ENCODE measurements at regions not wholly inside any gene's neighbourhood (a gene's known extent, or its start where the extent isn't known, plus 50 kb on each side); places are given as distances from the start of the nearest gene placed in this dataset.

DNA sequence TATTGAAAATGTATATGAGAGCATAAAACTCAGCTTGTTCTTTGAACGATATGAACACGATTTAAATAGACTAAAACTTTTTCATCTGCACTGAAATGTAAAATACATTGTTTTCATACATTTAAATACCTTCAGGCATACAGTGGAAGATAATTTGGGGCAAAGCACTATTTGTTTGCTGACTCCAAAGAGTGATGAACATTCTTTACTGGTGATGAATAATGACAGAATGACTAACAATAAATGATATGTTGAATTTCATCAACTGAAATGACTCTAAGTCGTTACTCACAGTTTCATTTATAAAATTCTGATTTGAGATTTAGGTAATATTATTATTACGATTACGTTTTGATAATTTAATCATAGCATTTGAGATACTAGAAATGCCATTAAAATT is 1160.1 kb downstream of the NLGN4X start:
- H3K9ac ChIP-seq: no peak overlapping the region
- ChIA-PET CTCF (no interaction called here), POLR2A (no interaction called here)
- no peaks in the 10 kb centered on the region for H3K9me2 ChIP-seq
- no peak overlapping the region for H3K4me3 ChIP-seq (ENCODE audit: low read depth in 2 of 2, low read length in 1 of 2)
- H4K20me1 ChIP-seq (ENCODE audit: insufficient read depth): no peaks in the 10 kb centered on the region
- H3K4me1 ChIP-seq (ENCODE audit: control insufficient read depth in 1 of 2, insufficient read depth in 2 of 2, low read depth in 1 of 2, low read length in 1 of 2): no peaks in the 10 kb centered on the region
- no peak overlapping the region for H3K4me2 ChIP-seq
- no peak for DNase-seq
- no peaks in the 10 kb centered on the region for H3F3A ChIP-seq (replicated peaks; ENCODE audit: insufficient read depth)
- H2AFZ ChIP-seq (ENCODE audit: low read depth): no peak overlapping the region
- no peaks in the 10 kb centered on the region for H3K79me2 ChIP-seq (ENCODE audit: insufficient read depth)
- no peak overlapping the region for H3K27ac ChIP-seq (ENCODE audit: low read depth in 2 of 2, low read length in 1 of 2)
- 7% methylated on average over 5 of the region's 5 CpGs for WGBS (ENCODE audit: low lambda C conversion rate)
- TF ChIP-seq FOXM1 (IDR thresholded peaks at IDR 0.05; ENCODE audit: low read depth) (no peak), ELF1 (IDR thresholded peaks at IDR 0.05) (no peak), GATA2 (CRISPR knock-in tag; IDR thresholded peaks at IDR 0.05) (no peak), RCOR1 (IDR thresholded peaks at IDR 0.05; ENCODE audit: low read length) (no peak), JUND (IDR thresholded peaks at IDR 0.05) (no peak), NFIC (IDR thresholded peaks at IDR 0.05; ENCODE audit: borderline replicate concordance) (no peak), SMC3 (IDR thresholded peaks at IDR 0.05; ENCODE audit: low read depth, low read length) (no peak)
- TF ChIP-seq, protein P1, sequence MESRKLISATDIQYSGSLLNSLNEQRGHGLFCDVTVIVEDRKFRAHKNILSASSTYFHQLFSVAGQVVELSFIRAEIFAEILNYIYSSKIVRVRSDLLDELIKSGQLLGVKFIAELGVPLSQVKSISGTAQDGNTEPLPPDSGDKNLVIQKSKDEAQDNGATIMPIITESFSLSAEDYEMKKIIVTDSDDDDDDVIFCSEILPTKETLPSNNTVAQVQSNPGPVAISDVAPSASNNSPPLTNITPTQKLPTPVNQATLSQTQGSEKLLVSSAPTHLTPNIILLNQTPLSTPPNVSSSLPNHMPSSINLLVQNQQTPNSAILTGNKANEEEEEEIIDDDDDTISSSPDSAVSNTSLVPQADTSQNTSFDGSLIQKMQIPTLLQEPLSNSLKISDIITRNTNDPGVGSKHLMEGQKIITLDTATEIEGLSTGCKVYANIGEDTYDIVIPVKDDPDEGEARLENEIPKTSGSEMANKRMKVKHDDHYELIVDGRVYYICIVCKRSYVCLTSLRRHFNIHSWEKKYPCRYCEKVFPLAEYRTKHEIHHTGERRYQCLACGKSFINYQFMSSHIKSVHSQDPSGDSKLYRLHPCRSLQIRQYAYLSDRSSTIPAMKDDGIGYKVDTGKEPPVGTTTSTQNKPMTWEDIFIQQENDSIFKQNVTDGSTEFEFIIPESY (IDR thresholded peaks at IDR 0.05; ENCODE audit: borderline replicate concordance, low read depth): no peak
- no peaks in the 10 kb centered on the region for H3K36me3 ChIP-seq (replicated peaks in 1 of 2; ENCODE audit: control insufficient read depth in 1 of 2, insufficient read depth in 2 of 2, low read length in 1 of 2)
- no peaks in the 10 kb centered on the region for H3K27me3 ChIP-seq (ENCODE audit: insufficient read depth)
- no peaks in the 10 kb centered on the region for H3K9me3 ChIP-seq

DNA sequence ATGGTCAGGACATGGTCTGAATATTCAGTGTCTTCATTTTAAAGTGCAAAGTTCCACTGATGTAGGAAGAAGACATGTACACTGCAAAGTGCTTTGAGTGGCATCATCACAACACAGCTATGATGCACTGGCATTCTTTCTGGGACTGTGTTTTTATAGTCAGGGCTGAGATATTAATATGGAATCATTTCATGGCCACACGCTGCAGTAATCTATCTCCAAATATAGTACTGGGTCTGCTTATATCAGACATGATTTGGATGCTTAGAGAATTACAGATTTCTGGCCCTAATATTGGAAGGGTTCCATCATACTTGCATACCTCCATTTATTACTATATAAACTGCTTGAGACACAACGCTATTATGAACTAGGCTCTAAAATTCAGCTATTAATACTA is 1170.9 kb downstream of the NLGN4X start:
- Histone ChIP-seq H3K4me1 (ENCODE audit: control insufficient read depth in 1 of 2, insufficient read depth in 2 of 2, low read depth in 1 of 2, low read length in 1 of 2) (no peaks in the 10 kb centered on the region), H3K27me3 (ENCODE audit: insufficient read depth) (no peaks in the 10 kb centered on the region), H3K9me3 (no peaks in the 10 kb centered on the region), H2AFZ (ENCODE audit: low read depth) (no peak overlapping the region), H3K27ac (ENCODE audit: low read depth in 2 of 2, low read length in 1 of 2) (no peak overlapping the region), H3K9me2 (0 out of 2 replicates have a peak, but pooled peaks cover 3% of the 10 kb centered on the region), H3K9ac (no peak overlapping the region), H3K79me2 (ENCODE audit: insufficient read depth) (no peaks in the 10 kb centered on the region), H3K36me3 (replicated peaks in 1 of 2; ENCODE audit: control insufficient read depth in 1 of 2, insufficient read depth in 2 of 2, low read length in 1 of 2) (no peaks in the 10 kb centered on the region), H3K4me2 (no peak overlapping the region), H3K4me3 (ENCODE audit: low read depth in 2 of 2, low read length in 1 of 2) (no peak overlapping the region), H3F3A (replicated peaks; ENCODE audit: insufficient read depth) (no peaks in the 10 kb centered on the region), H4K20me1 (ENCODE audit: insufficient read depth) (no peaks in the 10 kb centered on the region)
- TF ChIP-seq, protein P1 (IDR thresholded peaks at IDR 0.05; ENCODE audit: borderline replicate concordance, low read depth): no peak
- TF ChIP-seq, protein P2, sequence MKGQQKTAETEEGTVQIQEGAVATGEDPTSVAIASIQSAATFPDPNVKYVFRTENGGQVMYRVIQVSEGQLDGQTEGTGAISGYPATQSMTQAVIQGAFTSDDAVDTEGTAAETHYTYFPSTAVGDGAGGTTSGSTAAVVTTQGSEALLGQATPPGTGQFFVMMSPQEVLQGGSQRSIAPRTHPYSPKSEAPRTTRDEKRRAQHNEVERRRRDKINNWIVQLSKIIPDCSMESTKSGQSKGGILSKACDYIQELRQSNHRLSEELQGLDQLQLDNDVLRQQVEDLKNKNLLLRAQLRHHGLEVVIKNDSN (IDR thresholded peaks at IDR 0.05; ENCODE audit: borderline replicate concordance, low read depth): no peak
- no peak for TF ChIP-seq ELF1 (IDR thresholded peaks at IDR 0.05)
- TF ChIP-seq CHD2 (IDR thresholded peaks at IDR 0.05; ENCODE audit: low read length, partially characterized antibody): no peak
- TF ChIP-seq, protein P3, sequence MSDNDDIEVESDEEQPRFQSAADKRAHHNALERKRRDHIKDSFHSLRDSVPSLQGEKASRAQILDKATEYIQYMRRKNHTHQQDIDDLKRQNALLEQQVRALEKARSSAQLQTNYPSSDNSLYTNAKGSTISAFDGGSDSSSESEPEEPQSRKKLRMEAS (IDR thresholded peaks at IDR 0.05; ENCODE audit: low read depth): no peak
- no peak for TF ChIP-seq RAD21 (IDR thresholded peaks at IDR 0.05; ENCODE audit: low read length)
- TF ChIP-seq GABPA (IDR thresholded peaks at IDR 0.05; ENCODE audit: low read depth): no peak
- TF ChIP-seq YY1 (IDR thresholded peaks at IDR 0.05; ENCODE audit: low read depth): no peak
- no peak for TF ChIP-seq MXI1 (IDR thresholded peaks at IDR 0.05; ENCODE audit: low read depth, low read length)
- TF ChIP-seq NFIC (IDR thresholded peaks at IDR 0.05; ENCODE audit: borderline replicate concordance): no peak
- TF ChIP-seq TCF12 (IDR thresholded peaks at IDR 0.05): no peak
- no peak for TF ChIP-seq GATA2 (CRISPR knock-in tag; IDR thresholded peaks at IDR 0.05)
- no peak for TF ChIP-seq MEF2A (IDR thresholded peaks at IDR 0.05; ENCODE audit: borderline replicate concordance, low read depth)
- TF ChIP-seq, protein P4, sequence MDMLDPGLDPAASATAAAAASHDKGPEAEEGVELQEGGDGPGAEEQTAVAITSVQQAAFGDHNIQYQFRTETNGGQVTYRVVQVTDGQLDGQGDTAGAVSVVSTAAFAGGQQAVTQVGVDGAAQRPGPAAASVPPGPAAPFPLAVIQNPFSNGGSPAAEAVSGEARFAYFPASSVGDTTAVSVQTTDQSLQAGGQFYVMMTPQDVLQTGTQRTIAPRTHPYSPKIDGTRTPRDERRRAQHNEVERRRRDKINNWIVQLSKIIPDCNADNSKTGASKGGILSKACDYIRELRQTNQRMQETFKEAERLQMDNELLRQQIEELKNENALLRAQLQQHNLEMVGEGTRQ (IDR thresholded peaks at IDR 0.05; ENCODE audit: borderline replicate concordance, low read depth, low read length): no peak
- no peak for TF ChIP-seq SIN3A (IDR thresholded peaks at IDR 0.05; ENCODE audit: borderline replicate concordance, low read depth, low read length)
- no peak for TF ChIP-seq RXRA (IDR thresholded peaks at IDR 0.05; ENCODE audit: borderline replicate concordance, low read depth)
- no peak for TF ChIP-seq POLR2AphosphoS5 (IDR thresholded peaks at IDR 0.05; ENCODE audit: low read depth, low read length)
- no peak for TF ChIP-seq FOSL2 (IDR thresholded peaks at IDR 0.05; ENCODE audit: borderline replicate concordance, low read depth)
- TF ChIP-seq, protein P5, sequence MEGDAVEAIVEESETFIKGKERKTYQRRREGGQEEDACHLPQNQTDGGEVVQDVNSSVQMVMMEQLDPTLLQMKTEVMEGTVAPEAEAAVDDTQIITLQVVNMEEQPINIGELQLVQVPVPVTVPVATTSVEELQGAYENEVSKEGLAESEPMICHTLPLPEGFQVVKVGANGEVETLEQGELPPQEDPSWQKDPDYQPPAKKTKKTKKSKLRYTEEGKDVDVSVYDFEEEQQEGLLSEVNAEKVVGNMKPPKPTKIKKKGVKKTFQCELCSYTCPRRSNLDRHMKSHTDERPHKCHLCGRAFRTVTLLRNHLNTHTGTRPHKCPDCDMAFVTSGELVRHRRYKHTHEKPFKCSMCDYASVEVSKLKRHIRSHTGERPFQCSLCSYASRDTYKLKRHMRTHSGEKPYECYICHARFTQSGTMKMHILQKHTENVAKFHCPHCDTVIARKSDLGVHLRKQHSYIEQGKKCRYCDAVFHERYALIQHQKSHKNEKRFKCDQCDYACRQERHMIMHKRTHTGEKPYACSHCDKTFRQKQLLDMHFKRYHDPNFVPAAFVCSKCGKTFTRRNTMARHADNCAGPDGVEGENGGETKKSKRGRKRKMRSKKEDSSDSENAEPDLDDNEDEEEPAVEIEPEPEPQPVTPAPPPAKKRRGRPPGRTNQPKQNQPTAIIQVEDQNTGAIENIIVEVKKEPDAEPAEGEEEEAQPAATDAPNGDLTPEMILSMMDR (IDR thresholded peaks at IDR 0.05): no peak
- ChIA-PET CTCF (no interaction called here), POLR2A (no interaction called here)
- DNase-seq: no peak
- WGBS (ENCODE audit: low lambda C conversion rate): 2% methylated on average over 2 of the region's 2 CpGs

All from SK-N-SH (cell line).